Activated gamma-delta T cell treated with Interleukin-2 at 50 U/mL for 16 hours (primary cell): ENCODE measurements at regions not wholly inside any gene's neighbourhood (a gene's known extent, or its start where the extent isn't known, plus 50 kb on each side); places are given as distances from the start of the nearest gene placed in this dataset.

Experiments used
- DNase-seq: peaks from one replicate; pipeline ENCODE4 v3.0.0-alpha.2; 2020

DNA sequence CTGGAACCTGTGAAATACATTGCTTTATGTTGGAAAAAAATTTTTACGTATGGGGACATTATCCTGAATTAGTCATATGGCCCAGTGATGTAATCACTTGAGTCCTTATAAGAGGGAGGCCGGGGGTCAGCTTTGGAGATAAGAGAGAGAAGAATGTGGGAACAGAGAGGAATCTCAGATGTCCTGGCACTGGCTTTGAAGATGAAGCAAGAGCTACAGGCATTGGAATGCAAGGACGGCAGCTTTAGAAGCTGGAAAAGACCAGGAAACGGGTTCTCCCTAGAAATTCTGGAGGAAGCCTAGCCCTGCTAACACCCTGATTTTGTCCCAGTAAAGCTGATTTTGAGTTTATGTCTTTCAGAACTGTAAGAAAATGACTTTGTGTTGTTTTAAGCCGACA lies 1129.9 kb upstream of the GYPC start:
- DNase-seq, result no peak

- no peak for DNase-seq
Observed at GRCh38 chr2:125535089-125535488, 1120.9 kb upstream of the GYPC start.

GRCh38 chr2:125543968-125544514 lies 1111.9 kb upstream of the GYPC start:
- DNase-seq, result no peak

DNA sequence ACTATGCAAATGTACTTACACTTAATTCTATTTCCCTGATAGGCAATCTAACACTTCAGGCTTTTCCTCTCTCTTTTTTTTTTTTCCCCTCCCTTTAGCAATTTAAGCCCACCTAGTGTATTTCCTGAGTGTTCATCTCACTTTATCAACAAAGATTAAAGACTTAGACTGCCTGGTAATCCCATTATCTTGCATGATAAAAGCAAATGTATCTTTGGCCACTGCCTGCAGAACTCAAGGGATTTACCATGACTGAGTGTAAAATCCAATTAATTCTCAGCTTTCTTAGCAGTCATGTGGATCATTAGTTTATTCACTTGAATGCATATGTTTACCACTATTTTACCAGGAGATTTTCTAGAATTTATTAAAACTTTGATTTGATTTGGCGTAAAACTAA lies 1102.2 kb upstream of the GYPC start:
- no peak for DNase-seq

DNA sequence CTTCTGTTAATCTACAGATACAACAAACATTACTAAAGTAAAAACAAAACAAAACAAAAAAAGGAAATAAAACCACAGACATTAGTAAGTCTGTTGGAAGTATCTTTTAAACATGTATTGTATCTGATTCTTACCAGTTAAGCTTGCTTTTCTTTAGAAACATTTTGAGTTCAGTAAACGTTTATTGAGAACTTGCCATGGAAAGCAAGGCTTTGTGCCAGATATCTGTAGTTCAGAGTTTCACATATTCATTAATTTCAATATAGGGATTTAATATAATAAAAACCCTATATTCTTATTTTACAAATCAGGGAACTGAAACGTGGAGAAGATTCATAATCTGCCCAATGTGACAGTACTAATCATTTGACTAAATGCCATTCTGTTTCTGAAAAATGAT lies 1101.0 kb upstream of the GYPC start:
- no peak for DNase-seq

- DNase-seq, result no peak
Observed at GRCh38 chr2:125559186-125559585, 1096.8 kb upstream of the GYPC start.

DNA sequence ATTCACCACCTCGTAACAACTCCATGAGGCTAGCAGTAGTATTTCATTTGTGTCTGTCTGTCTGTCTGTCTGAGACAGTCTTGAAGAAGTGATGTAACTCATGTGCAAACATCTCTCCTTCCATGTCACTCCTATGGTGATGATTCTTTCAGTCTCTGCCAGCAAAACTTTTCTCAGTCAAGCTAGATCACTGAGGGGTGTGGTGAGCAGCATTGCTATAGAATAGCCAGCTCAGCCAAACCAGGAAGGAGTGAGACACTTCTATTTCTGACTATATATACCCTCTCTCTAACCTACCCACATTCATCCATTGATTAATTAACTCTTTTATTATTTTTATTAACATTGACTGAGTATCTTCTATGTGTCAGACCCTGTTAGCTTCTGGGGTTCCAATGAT lies 1095.1 kb upstream of the GYPC start:
- no peak for DNase-seq

DNA sequence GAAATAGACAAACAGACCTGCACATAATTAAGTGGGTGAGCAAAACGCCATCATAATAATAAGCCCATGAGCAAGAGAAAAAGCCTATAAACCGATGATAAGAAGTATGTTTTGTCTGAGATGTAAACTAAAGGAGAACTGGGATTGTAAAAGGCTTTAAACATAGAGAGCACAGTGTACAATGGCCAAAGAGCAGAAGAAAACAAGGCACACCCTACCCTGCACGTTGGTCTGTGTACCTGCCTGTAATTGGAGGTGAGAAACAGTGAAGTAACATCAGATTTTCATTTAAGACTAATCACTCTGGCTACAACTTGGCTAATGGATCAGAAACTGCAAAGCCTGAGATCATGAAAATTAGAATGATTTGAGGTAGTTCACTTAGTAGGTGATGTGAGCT lies 1094.7 kb upstream of the GYPC start:
- no peak for DNase-seq

DNA sequence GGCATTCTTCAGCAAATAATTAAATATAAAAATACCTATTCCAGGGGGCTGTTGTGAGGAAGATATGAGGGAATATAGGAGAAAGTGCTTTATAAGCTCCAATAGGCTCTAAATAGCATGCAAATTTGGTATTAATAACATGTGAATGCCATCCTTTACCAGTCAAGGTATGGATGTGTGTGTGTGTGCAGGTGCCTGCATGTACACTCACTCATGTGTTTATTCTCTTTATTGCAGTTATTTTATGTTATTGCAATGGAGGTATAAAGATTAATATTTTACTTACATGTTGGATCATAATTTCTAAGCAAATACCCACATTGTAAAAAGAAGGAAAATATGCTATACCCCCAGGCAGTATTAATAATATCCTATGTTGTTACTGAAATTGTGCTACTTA lies 1093.0 kb upstream of the GYPC start:
- DNase-seq, result no peak

DNA sequence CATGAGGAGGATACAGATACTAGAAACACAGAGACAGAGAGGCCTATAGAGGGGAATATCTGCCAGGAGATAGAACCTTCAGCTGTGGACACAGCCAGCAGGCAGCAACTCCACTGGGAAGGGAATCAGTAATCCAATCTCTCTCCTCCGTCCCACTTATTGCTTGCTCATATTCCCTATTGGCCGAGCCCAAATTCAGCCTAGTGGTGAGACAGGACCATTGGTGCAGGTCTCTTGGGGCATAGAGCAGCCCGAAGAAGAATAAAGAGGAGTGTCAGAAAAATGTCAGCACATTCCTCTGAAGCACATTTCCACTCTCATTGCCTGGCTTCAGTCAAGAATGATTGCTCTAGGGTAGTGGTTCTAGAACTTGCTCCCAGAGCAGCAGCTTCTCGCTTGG lies 1091.5 kb upstream of the GYPC start:
- DNase-seq, result no peak

- no peak for DNase-seq
Observed at GRCh38 chr2:125566422-125566821, 1089.5 kb upstream of the GYPC start.

- no peak for DNase-seq
Observed at GRCh38 chr2:125567100-125567499, 1088.9 kb upstream of the GYPC start.

DNA sequence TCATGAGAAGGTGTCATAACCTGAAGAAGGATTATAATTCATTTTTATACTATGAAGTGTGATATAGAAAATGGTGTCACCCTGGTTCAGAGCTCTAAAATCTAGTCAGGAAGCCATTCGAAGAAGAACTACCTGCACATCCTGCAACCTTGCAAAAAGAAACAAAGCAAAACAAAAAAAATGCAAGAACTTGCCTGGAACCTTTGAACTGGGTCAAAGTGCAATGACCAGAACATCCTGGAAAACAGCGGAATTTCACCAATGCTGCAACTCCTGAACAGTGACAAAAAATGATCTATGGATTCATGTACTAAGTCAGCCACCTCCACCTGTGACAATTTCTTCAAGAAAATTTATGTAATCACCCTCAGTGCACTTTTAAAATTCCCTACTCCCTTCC lies 1083.3 kb upstream of the GYPC start:
- no peak for DNase-seq

DNA sequence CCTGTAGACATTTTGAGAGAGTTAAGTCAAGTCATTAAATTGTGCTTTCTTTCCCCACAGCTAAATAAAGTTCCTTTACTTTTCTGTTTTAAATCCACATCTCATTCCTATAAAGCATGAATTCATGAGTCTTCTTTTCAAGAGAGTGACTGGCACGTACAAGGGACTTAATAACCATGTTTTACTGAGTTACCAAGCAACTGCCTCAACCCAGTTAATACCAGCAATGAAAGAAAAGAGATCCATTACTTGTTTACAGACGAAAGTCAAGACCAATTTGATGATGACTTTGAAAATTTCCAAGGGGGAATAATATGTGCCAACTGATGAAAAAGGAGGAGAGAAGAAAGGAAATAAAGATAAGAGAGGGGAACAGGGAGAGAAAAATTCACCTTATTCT lies 1082.5 kb upstream of the GYPC start:
- DNase-seq, result no peak

GRCh38 chr2:125576558-125576957 lies 1079.4 kb upstream of the GYPC start:
- no peak for DNase-seq

- DNase-seq, result no peak
Observed at GRCh38 chr2:125581557-125581956, 1074.4 kb upstream of the GYPC start.

- DNase-seq, result no peak
Observed at GRCh38 chr2:125582516-125582915, 1073.4 kb upstream of the GYPC start.

DNA sequence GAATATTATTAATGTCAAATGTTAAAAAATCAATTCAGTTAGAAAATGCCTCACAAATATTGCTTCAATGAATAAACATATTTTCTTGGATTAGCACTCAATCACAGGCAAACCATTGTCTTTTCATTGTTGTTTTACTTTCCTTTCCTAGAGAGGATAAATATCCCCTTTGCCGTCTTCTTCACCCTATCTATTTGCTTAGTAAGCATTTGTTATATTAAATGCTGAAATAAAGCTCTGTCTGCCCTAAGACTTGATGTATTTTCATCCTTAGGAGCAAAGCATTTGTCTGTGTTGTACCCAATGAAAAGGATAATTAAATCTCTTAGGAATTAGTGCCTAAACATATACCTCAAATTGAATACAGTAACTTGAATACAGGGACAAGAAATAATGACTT lies 1071.2 kb upstream of the GYPC start:
- no peak for DNase-seq

DNA sequence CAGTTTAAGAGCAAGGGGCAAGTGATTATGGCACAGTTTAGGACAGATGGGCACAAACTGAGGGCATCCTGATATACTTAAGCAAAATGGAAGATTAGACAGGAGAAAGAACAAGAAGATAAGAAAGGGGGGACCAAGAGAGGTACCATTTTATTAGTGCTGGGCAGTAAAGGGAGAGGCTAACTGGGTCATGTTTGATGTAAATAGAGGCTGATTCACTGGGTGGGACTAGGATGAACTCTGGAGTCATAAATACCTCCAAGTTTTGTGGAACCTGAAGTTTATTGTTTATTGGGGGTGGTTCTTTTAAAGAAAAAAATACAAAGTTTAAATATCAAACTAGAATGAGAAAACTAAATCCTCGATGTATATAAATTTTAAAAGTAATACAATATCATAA lies 1067.2 kb upstream of the GYPC start:
- DNase-seq, result no peak

- no peak for DNase-seq
Observed at GRCh38 chr2:125591954-125592353, 1064.0 kb upstream of the GYPC start.

GRCh38 chr2:125593036-125593435 lies 1062.9 kb upstream of the GYPC start:
- DNase-seq, result no peak

DNA sequence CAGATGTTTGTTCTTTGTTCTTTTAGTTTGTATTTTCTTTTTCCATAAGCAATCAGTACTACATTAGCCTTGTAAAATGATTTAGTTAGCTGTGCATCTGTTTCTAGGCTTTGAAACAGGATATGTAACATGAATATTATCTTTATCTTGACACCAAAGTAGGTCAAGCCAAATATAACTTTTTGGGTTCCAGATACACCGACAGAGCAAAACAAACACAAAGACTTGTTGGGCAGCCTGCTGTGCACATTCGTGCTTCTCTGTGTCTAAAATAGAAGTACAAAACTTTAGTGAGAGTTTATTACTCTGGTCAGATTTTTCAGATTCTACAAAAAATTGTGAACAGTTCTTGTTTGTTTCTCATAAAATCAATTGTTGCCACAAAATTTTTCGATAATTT lies 1059.3 kb upstream of the GYPC start:
- DNase-seq, result no peak

DNA sequence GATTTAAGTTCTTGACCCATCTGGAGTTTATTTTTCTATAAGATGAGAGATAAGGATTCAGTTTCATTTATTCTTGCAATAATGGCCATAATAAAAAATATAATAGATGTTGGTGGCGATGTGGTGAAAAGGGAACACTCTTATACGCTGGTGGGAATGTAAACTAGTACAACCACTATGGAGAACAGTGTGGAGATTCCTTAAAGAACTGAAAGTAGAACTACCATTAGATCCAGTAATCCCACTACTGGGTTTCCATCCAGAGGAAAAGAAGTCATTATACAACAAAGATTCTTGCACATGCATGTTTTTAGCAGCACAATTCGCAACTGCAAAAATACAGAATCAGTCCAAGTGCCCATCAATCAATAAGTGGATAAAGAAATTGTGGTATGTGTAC lies 1040.5 kb upstream of the GYPC start:
- DNase-seq, result no peak

- DNase-seq, result no peak
Observed at GRCh38 chr2:125630377-125630776, 1025.6 kb upstream of the GYPC start.

DNA sequence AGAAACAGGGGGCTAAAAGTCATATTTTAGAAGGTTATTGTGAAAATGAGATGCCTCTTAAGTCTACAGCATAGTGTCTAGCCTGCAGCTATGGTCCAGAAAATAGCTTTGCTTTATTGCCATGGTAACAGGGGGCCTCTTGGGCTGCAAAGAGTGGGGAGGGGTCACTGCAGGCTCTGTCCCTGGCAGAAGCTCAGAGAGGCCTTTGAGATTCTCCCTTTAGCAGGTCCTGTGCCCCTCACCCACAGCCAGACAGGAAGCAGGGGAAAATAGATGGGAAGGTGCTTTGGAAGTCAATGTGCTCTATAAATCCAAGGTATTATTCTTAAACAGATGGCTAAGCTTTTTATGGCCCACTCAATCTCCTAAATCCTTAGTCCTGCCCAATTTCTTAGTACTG lies 1021.3 kb upstream of the GYPC start:
- no peak for DNase-seq

GRCh38 chr2:125638345-125638744 lies 1017.6 kb upstream of the GYPC start:
- no peak for DNase-seq
